Gastrocnemius medialis (tissue), 4 donors: ENCODE measurements at regions not wholly inside any gene's neighbourhood (a gene's known extent, or its start where the extent isn't known, plus 50 kb on each side); places are given as distances from the start of the nearest gene placed in this dataset.

Experiments used
- POLR2A ChIP-seq, 2 donors: fragments of 450-650 bp; IDR thresholded peaks; one replicate each; pipeline ENCODE4 v1.6.1; 2017; ENCODE audit warnings: antibody characterized with exemption in 2 of 2, mild to moderate bottlenecking in 2 of 2, moderate library complexity in 2 of 2
- TF ChIP-seq, protein P1 (sequence below), 5 experiments: fragments of 450-650 bp in 3 of 5; fragments of 200-600 bp in 2 of 5; sonication (generic) in 2 of 5; IDR thresholded peaks in 4 of 5; conservative IDR thresholded peaks in 1 of 5; 1 replicate in 4 of 5; 2 replicates in 1 of 5; pipeline ENCODE4 v1.5.1; 2016 to 2019; ENCODE audit warnings: antibody characterized with exemption in 5 of 5, mild to moderate bottlenecking in 3 of 5, moderate library complexity in 3 of 5

DNA sequence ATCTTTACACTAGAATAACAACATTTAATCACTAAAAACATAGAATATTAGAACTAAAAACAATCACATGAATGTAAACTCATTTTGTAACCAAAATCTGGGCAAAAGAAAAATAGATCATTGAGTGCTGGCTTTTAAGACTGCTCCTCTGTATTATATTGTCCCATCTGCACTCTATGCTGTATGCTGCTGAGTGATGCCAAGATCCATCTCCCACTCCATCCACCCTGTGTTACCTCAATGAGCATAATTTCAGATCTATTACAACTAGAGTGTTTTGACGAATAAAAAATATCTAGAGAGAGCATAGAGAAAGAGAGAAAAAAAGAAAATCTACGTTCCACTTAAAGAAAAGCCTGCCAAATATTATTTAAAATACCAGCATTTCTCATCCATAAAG lies 1060.4 kb downstream of the ZPLD1 start:
- TF ChIP-seq, protein P1, sequence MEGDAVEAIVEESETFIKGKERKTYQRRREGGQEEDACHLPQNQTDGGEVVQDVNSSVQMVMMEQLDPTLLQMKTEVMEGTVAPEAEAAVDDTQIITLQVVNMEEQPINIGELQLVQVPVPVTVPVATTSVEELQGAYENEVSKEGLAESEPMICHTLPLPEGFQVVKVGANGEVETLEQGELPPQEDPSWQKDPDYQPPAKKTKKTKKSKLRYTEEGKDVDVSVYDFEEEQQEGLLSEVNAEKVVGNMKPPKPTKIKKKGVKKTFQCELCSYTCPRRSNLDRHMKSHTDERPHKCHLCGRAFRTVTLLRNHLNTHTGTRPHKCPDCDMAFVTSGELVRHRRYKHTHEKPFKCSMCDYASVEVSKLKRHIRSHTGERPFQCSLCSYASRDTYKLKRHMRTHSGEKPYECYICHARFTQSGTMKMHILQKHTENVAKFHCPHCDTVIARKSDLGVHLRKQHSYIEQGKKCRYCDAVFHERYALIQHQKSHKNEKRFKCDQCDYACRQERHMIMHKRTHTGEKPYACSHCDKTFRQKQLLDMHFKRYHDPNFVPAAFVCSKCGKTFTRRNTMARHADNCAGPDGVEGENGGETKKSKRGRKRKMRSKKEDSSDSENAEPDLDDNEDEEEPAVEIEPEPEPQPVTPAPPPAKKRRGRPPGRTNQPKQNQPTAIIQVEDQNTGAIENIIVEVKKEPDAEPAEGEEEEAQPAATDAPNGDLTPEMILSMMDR (IDR thresholded peaks at IDR 0.05 in 4 of 5, conservative IDR thresholded peaks at IDR 0.05 in 1 of 5) = no peak
- TF ChIP-seq POLR2A (IDR thresholded peaks at IDR 0.05) = no peak
